GM19328 (cell line): ENCODE measurements at regions not wholly inside any gene's neighbourhood (a gene's known extent, or its start where the extent isn't known, plus 50 kb on each side); places are given as distances from the start of the nearest gene placed in this dataset.

Experiments
- ATAC-seq: cut with Tn5 transposase; IDR thresholded peaks from one replicate; pipeline ENCODE4 v1.9.1; 2021; ENCODE audit warnings: mild to moderate bottlenecking, moderate library complexity; ENCODE audit not compliant: unreplicated experiment

- no peak for ATAC-seq
Measured at GRCh38 chr6:40274058-40274457, 313.1 kb downstream of the LRFN2 start.

- no peak for ATAC-seq
Measured at GRCh38 chr6:40268614-40269013, 318.6 kb downstream of the LRFN2 start.

GRCh38 chr6:40268166-40268565 is 319.0 kb downstream of the LRFN2 start:
- ATAC-seq, result no peak

- ATAC-seq, result no peak
Measured at GRCh38 chr6:40265615-40266014, 321.5 kb downstream of the LRFN2 start.

GRCh38 chr6:40263970-40264369 is 323.2 kb downstream of the LRFN2 start:
- no peak for ATAC-seq

GRCh38 chr6:40262363-40262762 is 324.8 kb downstream of the LRFN2 start:
- no peak for ATAC-seq

- ATAC-seq, result no peak
Measured at GRCh38 chr6:40258531-40258930, 324.3 kb upstream of the MOCS1 start.

- ATAC-seq, result no peak
Measured at GRCh38 chr6:40256831-40257230, 322.6 kb upstream of the MOCS1 start.

- no peak for ATAC-seq
Measured at GRCh38 chr6:40256224-40256623, 322.0 kb upstream of the MOCS1 start.

GRCh38 chr6:40253420-40253819 is 319.2 kb upstream of the MOCS1 start:
- no peak for ATAC-seq

- no peak for ATAC-seq
Measured at GRCh38 chr6:40252531-40253258, 318.4 kb upstream of the MOCS1 start.

- ATAC-seq, result no peak
Measured at GRCh38 chr6:40251637-40252300, 317.5 kb upstream of the MOCS1 start.

- ATAC-seq, result no peak
Measured at GRCh38 chr6:40249935-40250334, 315.7 kb upstream of the MOCS1 start.

GRCh38 chr6:40247516-40248115 is 313.4 kb upstream of the MOCS1 start:
- ATAC-seq, result no peak

- ATAC-seq, result no peak
Measured at GRCh38 chr6:40244699-40245098, 310.4 kb upstream of the MOCS1 start.

- no peak for ATAC-seq
Measured at GRCh38 chr6:40232698-40233097, 298.4 kb upstream of the MOCS1 start.

- no peak for ATAC-seq
Measured at GRCh38 chr6:40227735-40228134, 293.5 kb upstream of the MOCS1 start.

- ATAC-seq, result no peak
Measured at GRCh38 chr6:40222354-40222753, 288.1 kb upstream of the MOCS1 start.

- no peak for ATAC-seq
Measured at GRCh38 chr6:40219799-40220198, 285.5 kb upstream of the MOCS1 start.

GRCh38 chr6:40210628-40211056 is 276.4 kb upstream of the MOCS1 start:
- ATAC-seq, result no peak

GRCh38 chr6:40205801-40206200 is 271.5 kb upstream of the MOCS1 start:
- no peak for ATAC-seq

- ATAC-seq, result no peak
Measured at GRCh38 chr6:40205004-40205403, 270.7 kb upstream of the MOCS1 start.
